PC-3 (cell line): ENCODE measurements at regions not wholly inside any gene's neighbourhood (a gene's known extent, or its start where the extent isn't known, plus 50 kb on each side); places are given as distances from the start of the nearest gene placed in this dataset.

Source experiments
- CTCF ChIP-seq: fragments of 300-600 bp; sonication (generic); conservative IDR thresholded peaks from 2 replicates; pipeline ENCODE4 v1.5.1; 2017; ENCODE audit warnings: antibody characterized with exemption, low read depth, mild to moderate bottlenecking, low read length
- EZH2 ChIP-seq: fragments of 300-600 bp; sonication (generic); IDR thresholded peaks from one replicate; pipeline ENCODE4 v1.6.1; 2017; ENCODE audit warnings: antibody characterized with exemption, mild to moderate bottlenecking, low read length; ENCODE audit not compliant: unreplicated experiment
- EZH2phosphoT487 ChIP-seq: fragments of 300-600 bp; sonication (generic); IDR thresholded peaks from 2 replicates; pipeline ENCODE4 v1.6.1; 2018; ENCODE audit warnings: mild to moderate bottlenecking, antibody characterized with exemption, low read length, borderline replicate concordance

- TF ChIP-seq CTCF (no peak), EZH2 (no peak), EZH2phosphoT487 (no peak)
Measured at GRCh38 chr7:83738291-83738835, 89.4 kb upstream of the SEMA3E start.
